HG03469 (cell line): ENCODE measurements at regions not wholly inside any gene's neighbourhood (a gene's known extent, or its start where the extent isn't known, plus 50 kb on each side); places are given as distances from the start of the nearest gene placed in this dataset.
"Not testable (repeated sequence)": the region's sequence is repeated elsewhere in the genome, so short reads cannot be mapped to it uniquely, and the experiment has no call there.

Source experiments
- ATAC-seq: cut with Tn5 transposase; IDR thresholded peaks from one replicate; pipeline ENCODE4 v1.9.1; 2021; ENCODE audit warnings: mild to moderate bottlenecking, moderate library complexity, moderate number of reproducible peaks; ENCODE audit not compliant: unreplicated experiment

DNA sequence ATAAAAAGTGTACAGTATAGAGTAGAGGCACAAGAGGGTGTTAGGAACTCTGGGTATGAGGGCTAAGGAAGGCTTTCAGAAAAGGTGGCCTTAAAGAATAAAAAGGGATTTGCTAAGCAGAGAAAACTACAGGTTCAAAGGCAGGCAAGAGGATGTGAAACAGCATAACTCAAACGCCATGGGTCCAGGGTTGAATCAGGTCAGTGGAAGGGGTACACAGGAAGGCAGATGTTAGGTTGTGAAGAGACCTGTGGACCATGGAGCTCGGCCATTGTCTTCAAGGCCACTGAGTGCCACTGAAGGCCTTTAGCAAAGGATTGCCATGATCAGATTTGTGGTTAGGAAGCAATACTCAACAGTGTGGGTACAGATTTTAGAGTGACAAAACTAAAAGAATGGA is 108.2 kb upstream of the FAM98A start:
- no peak for ATAC-seq

GRCh38 chr2:33706410-33706809 is 107.3 kb upstream of the FAM98A start:
- ATAC-seq, result no peak

- no peak for ATAC-seq
Observed at GRCh38 chr2:33704406-33704855, 105.3 kb upstream of the FAM98A start.

- ATAC-seq, result no peak
Observed at GRCh38 chr2:33696234-33696633, 97.1 kb upstream of the FAM98A start.

DNA sequence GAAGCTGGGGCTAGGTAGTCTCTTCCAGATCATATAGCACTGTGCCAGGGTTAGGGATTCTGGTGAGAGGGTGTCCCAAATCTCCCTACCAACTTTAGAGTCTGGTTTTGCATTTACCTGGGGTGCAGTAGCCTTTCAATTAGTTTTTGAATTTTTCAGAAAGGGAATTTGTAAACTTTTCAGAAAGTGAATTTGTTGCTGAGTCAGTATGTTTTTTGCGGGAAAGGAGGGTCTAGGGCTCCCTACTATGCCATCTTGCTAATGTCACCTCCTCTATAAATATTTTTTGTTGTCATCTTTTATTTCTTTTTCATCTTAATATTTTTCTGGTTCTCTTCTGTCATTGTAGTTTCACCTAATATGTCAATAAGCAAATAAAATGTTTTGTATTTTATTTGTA is 95.8 kb upstream of the FAM98A start:
- no peak for ATAC-seq

DNA sequence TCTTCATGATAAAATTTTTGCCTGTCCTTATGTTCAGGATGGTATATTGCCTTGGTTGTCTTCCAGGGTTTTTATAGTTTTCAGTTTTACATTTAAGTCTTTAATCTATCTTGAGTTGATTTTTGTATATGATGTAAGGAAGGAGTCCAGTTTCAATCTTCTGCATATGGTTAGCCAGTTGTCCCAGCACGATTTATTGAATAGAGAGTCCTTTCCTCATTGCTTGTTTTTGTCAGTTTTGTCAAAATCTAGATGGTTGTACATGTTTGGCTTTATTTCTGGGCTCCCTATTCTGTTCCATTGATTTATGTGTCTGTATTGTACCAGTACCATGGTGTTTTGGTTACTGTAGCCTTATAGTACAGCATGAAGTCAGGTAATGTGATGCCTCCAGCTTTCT is 91.6 kb upstream of the FAM98A start:
- ATAC-seq, result not testable (repeated sequence)

DNA sequence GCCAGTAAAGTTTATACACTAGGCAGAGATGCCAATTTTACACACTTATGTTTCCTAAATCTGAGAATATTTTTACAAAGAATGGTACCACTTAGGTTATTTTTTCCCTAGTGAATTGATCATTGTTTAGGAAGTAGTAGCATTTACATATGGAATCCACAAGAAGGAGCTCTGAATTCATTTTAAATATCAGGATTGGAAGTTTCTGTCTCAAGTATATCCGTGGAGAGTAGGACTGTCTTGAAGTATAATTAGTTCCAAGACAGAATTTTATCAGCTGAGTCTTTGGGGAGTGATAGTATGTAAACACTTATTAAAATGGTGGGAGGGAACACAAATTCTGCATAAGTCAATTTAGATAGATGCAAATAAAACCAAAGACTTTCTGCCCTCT is 82.3 kb upstream of the FAM98A start:
- no peak for ATAC-seq

DNA sequence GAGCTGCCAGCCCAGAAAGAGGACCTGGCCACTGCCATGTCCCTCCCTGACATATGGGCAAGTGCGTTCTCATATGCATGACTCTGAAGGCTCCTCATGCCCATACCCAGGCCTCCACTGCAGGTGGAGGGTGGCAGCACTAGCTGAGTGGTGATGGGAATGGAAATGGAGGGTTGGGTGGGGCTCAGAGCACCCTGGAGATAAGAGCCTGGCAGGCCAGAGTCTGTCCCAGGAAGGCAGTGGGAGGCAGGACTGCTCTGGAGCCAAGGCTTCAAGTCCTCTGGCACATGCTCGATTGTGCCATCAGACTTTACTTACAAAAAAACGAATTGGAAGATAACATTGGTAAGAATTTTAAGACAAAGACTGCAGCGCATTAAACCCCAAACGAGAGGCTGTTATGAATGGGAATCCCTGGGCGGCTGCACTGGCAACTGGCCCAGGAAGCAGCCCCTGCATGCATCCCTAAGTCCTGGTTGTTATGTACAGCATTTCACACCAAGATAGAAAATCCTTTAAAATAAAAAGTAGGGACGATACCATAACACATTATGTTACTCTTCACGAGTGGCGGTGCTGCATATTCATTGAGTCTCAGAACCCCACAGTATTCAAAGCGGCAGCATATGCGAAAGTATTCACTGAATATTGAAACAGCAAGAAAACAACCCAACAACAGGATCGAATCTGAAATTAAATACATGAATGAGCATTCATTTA is 81.7 kb upstream of the FAM98A start:
- ATAC-seq, result no peak

GRCh38 chr2:33678436-33678835 is 79.3 kb upstream of the FAM98A start:
- ATAC-seq, result no peak

DNA sequence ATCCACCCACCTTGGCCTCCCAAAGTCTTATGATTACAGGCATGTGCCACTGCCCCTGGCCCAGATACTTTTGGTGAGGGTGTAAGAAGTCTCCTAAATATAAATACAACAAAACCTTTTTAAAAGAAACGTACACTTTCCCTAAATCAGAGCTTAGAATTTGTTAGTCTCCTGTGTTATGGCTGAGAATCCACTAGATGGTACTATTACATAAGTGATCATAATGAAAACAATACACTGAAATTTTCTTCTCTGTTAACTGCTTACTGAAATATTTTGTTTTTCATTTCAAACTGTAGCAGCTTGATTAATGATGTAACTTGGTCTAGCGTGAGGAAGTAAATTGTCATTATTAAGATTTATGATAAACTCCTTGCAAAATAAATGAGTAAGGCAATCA is 74.8 kb upstream of the FAM98A start:
- ATAC-seq, result no peak

DNA sequence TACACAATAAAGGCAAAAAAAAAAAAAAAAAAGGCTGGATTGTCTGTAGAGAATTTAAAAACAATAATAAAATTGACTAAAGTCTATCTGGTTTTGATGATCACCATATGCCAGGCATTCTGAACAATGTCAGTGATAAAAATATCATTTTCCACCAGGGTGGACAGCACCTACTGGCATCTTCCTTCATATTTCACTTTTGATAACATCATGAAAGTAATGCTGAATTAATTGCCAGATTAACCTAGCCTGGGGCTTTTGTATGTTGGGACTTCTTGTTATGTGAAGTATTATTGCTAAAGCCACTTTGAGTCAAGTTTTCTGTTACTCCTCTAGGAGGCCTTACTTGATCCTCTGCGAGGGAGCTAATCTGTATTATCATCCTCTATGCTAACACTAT is 73.8 kb upstream of the FAM98A start:
- no peak for ATAC-seq

DNA sequence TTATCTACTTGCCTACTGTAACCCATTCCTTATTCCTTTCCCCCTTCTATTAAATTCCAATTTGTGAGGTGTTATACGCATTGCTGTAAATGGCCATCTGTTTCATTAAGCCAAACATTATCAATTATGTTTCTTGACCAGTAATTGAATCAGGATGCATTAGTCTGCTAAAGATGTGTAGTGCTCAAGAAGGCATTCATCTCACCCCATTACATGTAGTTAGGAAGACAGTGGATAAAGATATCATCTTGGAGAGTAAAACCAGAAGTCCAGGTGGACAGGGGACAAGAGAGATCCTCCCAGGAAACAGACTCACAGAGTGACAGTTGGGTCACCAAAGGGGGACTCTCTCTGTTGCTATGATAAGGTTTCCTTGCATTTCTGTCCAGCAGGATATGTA is 73.3 kb upstream of the FAM98A start:
- no peak for ATAC-seq

DNA sequence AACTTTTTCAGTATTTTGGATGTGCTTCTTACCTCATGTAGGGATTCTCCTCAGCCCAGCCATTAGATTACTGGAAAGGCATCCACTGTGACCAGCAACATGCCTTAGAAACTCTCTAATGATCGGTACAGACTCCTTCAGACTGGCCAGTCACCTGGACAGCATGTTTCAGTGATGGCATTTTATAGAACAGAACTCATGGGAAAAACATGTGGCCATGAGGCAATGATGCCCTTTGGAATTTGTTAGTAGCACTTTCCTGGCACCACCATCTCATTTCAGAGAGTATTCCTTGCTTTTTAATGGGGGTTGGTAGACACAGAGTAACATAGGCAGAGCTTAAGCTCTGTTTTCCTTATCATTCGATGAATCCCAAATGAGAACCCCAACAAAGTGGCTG is 72.1 kb upstream of the FAM98A start:
- ATAC-seq, result no peak

- no peak for ATAC-seq
Observed at GRCh38 chr2:33670392-33670937, 71.4 kb upstream of the FAM98A start.

GRCh38 chr2:33666879-33667278 is 67.8 kb upstream of the FAM98A start:
- ATAC-seq, result no peak

DNA sequence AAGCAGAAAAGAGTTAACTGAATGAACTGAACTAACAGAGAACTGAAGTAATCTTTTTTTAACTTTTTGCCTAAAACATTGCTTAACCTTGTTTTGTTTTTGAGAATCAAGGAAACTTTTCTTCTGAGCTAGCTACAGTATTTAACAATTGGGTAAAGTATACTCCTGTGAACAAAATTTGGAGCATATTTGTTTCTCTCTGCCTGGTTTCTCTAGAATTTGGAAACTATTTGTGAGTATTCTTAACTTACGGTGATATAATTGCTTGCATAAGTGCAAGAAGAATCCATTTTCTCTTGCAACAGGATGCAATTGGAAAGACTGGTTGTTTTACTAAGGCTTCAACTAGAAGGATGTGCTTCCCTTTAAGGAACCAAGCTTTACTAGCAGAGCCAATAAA is 65.9 kb upstream of the FAM98A start:
- no peak for ATAC-seq

- no peak for ATAC-seq
Observed at GRCh38 chr2:33660416-33661123, 61.5 kb upstream of the FAM98A start.

DNA sequence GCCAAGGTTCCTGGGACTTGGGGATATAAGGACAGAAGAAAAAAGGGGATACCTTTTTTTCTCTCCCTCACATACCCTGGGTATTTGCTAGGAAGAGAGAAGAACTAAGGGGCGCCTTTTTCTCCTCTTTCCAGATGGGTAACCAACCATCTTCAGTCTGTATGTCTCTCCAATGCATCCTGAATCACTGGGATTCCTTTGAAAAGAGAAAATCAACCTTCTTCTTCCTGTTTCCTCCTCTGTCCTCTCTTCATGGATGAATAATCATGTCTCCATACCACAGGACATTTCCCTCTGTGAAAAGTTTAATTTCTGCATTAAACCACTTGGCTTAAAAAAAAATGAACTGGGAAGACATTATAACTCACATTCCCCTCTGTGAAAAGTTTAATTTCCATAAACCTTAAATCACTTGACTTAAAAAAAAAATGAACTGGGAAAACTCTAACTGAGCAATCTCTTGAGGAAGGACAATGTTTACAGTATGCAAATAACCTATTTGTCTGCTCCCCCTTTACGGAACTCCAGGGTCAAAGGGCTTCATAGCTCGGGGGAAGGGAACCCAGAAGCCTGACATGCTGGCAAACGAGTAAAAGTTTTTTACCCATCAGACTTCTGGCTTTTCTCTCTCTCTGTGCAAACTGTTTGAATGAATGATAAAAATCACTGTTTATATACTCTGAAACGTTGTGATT is 56.7 kb upstream of the FAM98A start:
- ATAC-seq, result no peak

DNA sequence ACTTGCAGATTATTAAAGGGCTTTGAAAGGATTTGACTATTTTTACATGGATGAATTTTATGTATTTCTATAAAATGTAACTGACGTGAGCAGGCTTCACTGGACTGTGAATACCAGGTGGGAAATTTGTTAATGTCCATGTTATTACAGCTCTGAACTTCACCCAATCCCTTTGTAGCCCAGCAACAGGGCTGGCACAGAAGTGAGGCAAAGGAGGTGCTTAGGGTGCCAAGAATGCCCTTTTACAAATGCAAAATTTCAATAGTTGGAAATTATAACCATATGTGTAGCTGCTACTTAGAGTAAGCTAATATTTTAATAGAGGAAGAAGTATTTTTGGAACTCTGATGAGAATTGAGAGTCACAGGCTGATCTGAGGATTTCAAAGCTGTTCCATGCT is 53.7 kb upstream of the FAM98A start:
- no peak for ATAC-seq

- no peak for ATAC-seq
Observed at GRCh38 chr2:33650171-33650570, 51.1 kb upstream of the FAM98A start.
